ENCODE measurements at regions not wholly inside any gene's neighbourhood (a gene's known extent, or its start where the extent isn't known, plus 50 kb on each side); places are given as distances from the start of the nearest gene placed in this dataset.

DNA sequence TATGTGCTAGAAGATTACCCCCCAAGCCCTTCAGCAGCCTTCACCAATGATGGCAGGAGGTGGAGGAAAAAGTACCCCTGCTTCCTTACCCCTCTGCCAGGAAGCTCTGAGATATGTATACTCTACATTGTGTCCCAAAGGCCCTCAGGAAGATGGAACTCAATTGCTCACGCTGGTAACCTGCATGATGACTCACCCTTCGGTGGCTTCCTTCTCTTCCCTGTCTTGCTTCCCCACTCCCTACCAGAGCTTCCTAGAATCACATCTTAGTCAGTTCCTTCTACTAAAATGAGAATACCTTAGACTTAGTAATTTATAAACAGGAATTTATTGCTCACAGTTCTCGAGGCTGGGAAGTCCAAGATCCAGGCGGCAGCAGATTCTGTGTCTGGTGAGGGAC lies 405.6 kb downstream of the TYW1 start:
- TF ChIP-seq CTCF (conservative IDR thresholded peaks at IDR 0.05; ENCODE audit: low read depth, low read length) (no peak), EZH2 (IDR thresholded peaks at IDR 0.05; ENCODE audit: borderline replicate concordance, low read depth, low read length, poor library complexity, severe bottlenecking) (no peak)

Data from A673 (cell line).